ENCODE measurements at regions not wholly inside any gene's neighbourhood (a gene's known extent, or its start where the extent isn't known, plus 50 kb on each side); places are given as distances from the start of the nearest gene placed in this dataset.

DNA sequence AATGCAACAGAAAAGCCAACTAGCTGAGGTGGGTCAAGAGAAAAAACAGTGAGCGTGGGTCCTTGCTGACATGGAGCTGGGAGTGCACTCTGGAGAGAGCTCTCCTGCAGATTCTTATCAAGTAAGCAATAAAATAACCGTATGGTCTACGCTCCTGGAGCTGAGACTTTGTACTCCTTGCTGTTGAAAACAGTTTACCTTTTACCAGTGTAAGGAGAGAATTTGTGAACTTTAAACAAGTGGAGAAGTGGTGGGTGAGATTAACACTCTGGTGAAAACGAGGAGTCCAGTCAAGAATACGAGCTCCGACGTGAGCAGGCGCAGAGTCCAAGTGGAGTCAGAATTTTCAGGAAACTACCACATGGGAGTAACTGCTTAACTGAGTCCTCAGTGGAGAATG, 156.1 kb upstream of the ERCC6L2 start:
- TF ChIP-seq, protein P1, sequence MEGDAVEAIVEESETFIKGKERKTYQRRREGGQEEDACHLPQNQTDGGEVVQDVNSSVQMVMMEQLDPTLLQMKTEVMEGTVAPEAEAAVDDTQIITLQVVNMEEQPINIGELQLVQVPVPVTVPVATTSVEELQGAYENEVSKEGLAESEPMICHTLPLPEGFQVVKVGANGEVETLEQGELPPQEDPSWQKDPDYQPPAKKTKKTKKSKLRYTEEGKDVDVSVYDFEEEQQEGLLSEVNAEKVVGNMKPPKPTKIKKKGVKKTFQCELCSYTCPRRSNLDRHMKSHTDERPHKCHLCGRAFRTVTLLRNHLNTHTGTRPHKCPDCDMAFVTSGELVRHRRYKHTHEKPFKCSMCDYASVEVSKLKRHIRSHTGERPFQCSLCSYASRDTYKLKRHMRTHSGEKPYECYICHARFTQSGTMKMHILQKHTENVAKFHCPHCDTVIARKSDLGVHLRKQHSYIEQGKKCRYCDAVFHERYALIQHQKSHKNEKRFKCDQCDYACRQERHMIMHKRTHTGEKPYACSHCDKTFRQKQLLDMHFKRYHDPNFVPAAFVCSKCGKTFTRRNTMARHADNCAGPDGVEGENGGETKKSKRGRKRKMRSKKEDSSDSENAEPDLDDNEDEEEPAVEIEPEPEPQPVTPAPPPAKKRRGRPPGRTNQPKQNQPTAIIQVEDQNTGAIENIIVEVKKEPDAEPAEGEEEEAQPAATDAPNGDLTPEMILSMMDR (IDR thresholded peaks at IDR 0.05): no peak
- TF ChIP-seq POLR2A (IDR thresholded peaks at IDR 0.05): no peak

All from right lobe of liver (tissue), 4 donors.